Panc1 (cell line): ENCODE measurements at regions not wholly inside any gene's neighbourhood (a gene's known extent, or its start where the extent isn't known, plus 50 kb on each side); places are given as distances from the start of the nearest gene placed in this dataset.

ENCODE experiments used
- ATAC-seq: fragments of 200-7000 bp; cut with Tn5 transposase; 2 replicates; pipeline ENCODE4 v1.9.1; 2020; ENCODE audit warnings: mild to moderate bottlenecking, moderate library complexity
- BruUV-seq: library from RNA; stranded (reverse); fragments of 400-500 nt; replicated peaks from 2 replicates; lab custom pipeline; 2021; lab: Mats Ljungman, UMichigan
- CTCF ChIA-PET: fragments of 300-600 bp; sonication (Branson Sonifier 250); formaldehyde crosslinking; loops from one replicate; lab custom pipeline; 2022; ENCODE audit warnings: antibody characterized with exemption; lab: Charles Lee
- POLR2A ChIA-PET: fragments of 300-600 bp; sonication (Branson Sonifier 250); formaldehyde crosslinking; loops from one replicate; lab custom pipeline; 2022; ENCODE audit warnings: antibody characterized with exemption; lab: Charles Lee
- DNase-seq: peaks from one replicate; pipeline ENCODE4 v3.0.0-alpha.2; 2010; ENCODE audit warnings: low read depth, low spot score
- H3K27ac ChIP-seq: 2 replicates; pipeline ENCODE4 v1.5.1; 2011; ENCODE audit warnings: mild to moderate bottlenecking, low read length, inconsistent platforms
- H3K27me3 ChIP-seq: fragments of 200-500 bp; sonication (Bioruptor generic); 2 replicates; pipeline ENCODE4 v1.6.0; 2014; ENCODE audit warnings: low read length, inconsistent platforms; ENCODE audit not compliant: control insufficient read depth, insufficient read depth
- H3K36me3 ChIP-seq: fragments of 200-500 bp; sonication (Bioruptor generic); 2 replicates; pipeline ENCODE4 v1.5.1; 2014; ENCODE audit warnings: inconsistent platforms, mild to moderate bottlenecking, low read length, moderate library complexity; ENCODE audit not compliant: control insufficient read depth, insufficient read depth
- H3K4me1 ChIP-seq: 2 replicates; pipeline ENCODE4 v1.5.1; 2011; ENCODE audit warnings: inconsistent platforms, mild to moderate bottlenecking, low read length, moderate library complexity; ENCODE audit not compliant: control insufficient read depth, insufficient read depth
- H3K4me3 ChIP-seq, 2 experiments: 2 replicates each; pipeline ENCODE4 v1.5.1; 2011 to 2012; ENCODE audit warnings: low read depth in 2 of 2, low read length in 2 of 2, mild to moderate bottlenecking in 2 of 2, inconsistent platforms in 1 of 2, moderate library complexity in 1 of 2
- H3K9me3 ChIP-seq: fragments of 200-500 bp; sonication (Bioruptor generic); 2 replicates; pipeline ENCODE4 v1.5.1; 2014; ENCODE audit warnings: low read depth, mild to moderate bottlenecking, inconsistent platforms, low read length, moderate library complexity; ENCODE audit not compliant: control insufficient read depth, insufficient read depth
- POLR2AphosphoS5 ChIP-seq: IDR thresholded peaks from 2 replicates; pipeline ENCODE4 v1.6.1; 2012; ENCODE audit warnings: mild to moderate bottlenecking, low read depth, low read length, moderate library complexity
- REST ChIP-seq, 2 experiments: IDR thresholded peaks; 2 replicates each; pipeline ENCODE4 v1.6.1; 2011 to 2012; ENCODE audit warnings: low read depth in 2 of 2, control low read depth in 1 of 2, low read length in 1 of 2, mild to moderate bottlenecking in 1 of 2, moderate library complexity in 1 of 2; ENCODE audit not compliant: insufficient read depth in 1 of 2
- SIN3A ChIP-seq: IDR thresholded peaks from 2 replicates; pipeline ENCODE4 v1.6.1; 2012; ENCODE audit warnings: low read depth, mild to moderate bottlenecking, low read length, moderate library complexity, borderline replicate concordance; ENCODE audit not compliant: insufficient read depth
- TCF7L2 ChIP-seq: IDR thresholded peaks from 2 replicates; pipeline ENCODE4 v1.6.1; 2011; ENCODE audit warnings: mild to moderate bottlenecking, low read depth, low read length, inconsistent platforms
- in situ Hi-C: cut with HindIII; loops from 2 replicates; pipeline ENCODE4 v1.10.0; 2016; ENCODE audit warnings: low sequenced_read_pairs, low pct_unique_long_range_greater_than_20kb
- intact Hi-C: fragments of 100-400 bp; cut with micrococcal nuclease; formaldehyde crosslinking; loops from one replicate; pipeline ENCODE4 v1.10.0; 2022; ENCODE audit not compliant: unreplicated experiment
- TF ChIP-seq, protein P1 (sequence below): fragments of 450-650 bp; IDR thresholded peaks from 2 replicates; pipeline ENCODE4 v1.5.1; 2017; ENCODE audit warnings: mild to moderate bottlenecking

DNA sequence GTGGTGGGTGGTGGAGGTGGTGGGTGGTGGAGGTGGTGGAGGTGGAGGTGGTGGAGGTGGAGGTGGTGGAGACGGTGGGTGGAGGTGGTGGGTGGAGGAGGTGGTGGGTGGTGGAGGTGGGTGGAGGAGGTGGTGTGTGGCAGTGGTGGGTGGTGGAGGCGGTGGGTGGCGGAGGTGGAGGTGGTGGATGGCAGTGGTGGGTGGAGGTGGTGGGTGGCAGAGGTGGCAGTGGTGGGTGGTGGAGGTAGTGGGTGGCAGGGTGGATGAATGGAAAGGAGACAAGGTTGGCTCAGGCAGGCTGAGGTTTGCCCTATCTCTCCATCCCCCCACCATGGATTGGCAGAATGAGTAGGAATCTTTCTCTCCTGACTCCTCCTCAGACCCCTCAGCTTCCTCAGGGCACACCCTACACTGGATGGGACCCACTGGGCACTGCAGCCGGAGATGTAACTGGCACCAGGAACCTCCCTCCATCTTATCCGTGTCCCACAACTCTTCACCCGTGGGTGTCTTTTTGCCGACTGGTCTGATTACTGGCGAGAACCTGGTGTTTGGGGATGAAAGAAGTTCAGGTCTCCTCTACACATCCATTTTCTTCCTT, 166.3 kb downstream of the C9orf50 start:
- in situ Hi-C loops (no loop called here), intact Hi-C loops (no loop called here)
- Histone ChIP-seq H3K4me3 (no peak overlapping the region), H3K27me3 (no peaks in the 10 kb centered on the region), H3K4me1 (peaks cover 36% of the 10 kb centered on the region), H3K27ac (peak overlapping the region; percentile 67; the same call in 1 of the 2 replicates), H3K9me3 (no peaks in the 10 kb centered on the region), H3K36me3 (no peaks in the 10 kb centered on the region)
- ATAC-seq (no peak), DNase-seq (no peak)
- POLR2A ChIA-PET, result no interaction called here
- CTCF ChIA-PET, result no interaction called here
- TF ChIP-seq POLR2AphosphoS5 (no peak), REST (IDR thresholded peaks at IDR 0.05; ENCODE audit: insufficient read depth in 1 of 2, low read depth in 2 of 2, low read length in 1 of 2) (no peak), TCF7L2 (no peak), SIN3A (no peak)
- TF ChIP-seq, protein P1, sequence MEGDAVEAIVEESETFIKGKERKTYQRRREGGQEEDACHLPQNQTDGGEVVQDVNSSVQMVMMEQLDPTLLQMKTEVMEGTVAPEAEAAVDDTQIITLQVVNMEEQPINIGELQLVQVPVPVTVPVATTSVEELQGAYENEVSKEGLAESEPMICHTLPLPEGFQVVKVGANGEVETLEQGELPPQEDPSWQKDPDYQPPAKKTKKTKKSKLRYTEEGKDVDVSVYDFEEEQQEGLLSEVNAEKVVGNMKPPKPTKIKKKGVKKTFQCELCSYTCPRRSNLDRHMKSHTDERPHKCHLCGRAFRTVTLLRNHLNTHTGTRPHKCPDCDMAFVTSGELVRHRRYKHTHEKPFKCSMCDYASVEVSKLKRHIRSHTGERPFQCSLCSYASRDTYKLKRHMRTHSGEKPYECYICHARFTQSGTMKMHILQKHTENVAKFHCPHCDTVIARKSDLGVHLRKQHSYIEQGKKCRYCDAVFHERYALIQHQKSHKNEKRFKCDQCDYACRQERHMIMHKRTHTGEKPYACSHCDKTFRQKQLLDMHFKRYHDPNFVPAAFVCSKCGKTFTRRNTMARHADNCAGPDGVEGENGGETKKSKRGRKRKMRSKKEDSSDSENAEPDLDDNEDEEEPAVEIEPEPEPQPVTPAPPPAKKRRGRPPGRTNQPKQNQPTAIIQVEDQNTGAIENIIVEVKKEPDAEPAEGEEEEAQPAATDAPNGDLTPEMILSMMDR, result no peak
- BruUV-seq, result no TSS peak

GRCh38 chr9:129453734-129454133, 167.2 kb downstream of the C9orf50 start:
- no peak for ATAC-seq
- in situ Hi-C loops (no loop called here), intact Hi-C loops (no loop called here)
- BruUV-seq, result no TSS peak
- Histone ChIP-seq H3K36me3 (no peaks in the 10 kb centered on the region), H3K4me1 (peaks cover 28% of the 10 kb centered on the region), H3K9me3 (no peaks in the 10 kb centered on the region), H3K27ac (no peak overlapping the region), H3K27me3 (no peaks in the 10 kb centered on the region), H3K4me3 (no peak overlapping the region)
- ChIA-PET POLR2A (no interaction called here), CTCF (no interaction called here)
- TF ChIP-seq POLR2AphosphoS5 (no peak), REST (IDR thresholded peaks at IDR 0.05; ENCODE audit: insufficient read depth in 1 of 2, low read depth in 2 of 2, low read length in 1 of 2) (no peak), TCF7L2 (no peak), SIN3A (no peak)
- TF ChIP-seq, protein P1, result no peak
- DNase-seq, result no peak
